ENCODE measurements at regions not wholly inside any gene's neighbourhood (a gene's known extent, or its start where the extent isn't known, plus 50 kb on each side); places are given as distances from the start of the nearest gene placed in this dataset.

DNA sequence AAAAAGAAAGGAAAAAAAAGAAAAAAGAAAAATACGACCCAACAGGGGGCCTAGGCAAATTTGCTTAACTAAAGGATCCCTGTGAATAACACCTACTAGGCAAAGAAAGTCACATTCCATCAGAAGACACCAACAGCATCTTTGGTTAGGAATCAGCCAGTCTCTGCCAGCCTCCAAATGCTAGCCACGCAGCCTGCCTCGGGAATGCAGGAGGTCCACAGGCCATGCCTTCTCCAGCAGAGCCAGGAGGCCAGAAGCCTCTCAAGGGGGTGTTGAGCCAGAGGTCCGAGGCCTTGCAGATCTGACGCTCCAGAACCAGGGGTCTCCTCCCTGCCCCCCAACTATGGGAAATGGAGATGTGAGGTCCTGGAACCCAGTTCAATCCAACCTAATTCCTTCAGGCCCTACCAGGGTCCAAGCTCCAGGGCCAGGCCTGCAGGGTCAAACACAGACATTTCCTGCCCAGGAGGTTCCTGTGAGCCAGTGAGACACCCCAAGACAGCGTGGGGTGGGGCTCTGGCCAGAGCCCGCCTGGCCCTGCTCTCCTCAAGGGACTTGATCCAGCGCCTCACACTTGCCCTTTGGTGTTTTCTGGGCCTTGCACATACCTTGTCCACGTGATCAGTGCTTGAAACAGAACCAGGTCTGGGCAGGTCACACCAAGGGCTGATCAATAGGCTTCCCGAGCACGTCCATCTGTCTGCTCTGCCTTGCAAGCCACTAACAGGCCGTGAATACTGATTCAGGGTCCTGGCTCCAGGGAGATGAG lies 289.6 kb upstream of the ID2 start:
- TF ChIP-seq, protein P1, sequence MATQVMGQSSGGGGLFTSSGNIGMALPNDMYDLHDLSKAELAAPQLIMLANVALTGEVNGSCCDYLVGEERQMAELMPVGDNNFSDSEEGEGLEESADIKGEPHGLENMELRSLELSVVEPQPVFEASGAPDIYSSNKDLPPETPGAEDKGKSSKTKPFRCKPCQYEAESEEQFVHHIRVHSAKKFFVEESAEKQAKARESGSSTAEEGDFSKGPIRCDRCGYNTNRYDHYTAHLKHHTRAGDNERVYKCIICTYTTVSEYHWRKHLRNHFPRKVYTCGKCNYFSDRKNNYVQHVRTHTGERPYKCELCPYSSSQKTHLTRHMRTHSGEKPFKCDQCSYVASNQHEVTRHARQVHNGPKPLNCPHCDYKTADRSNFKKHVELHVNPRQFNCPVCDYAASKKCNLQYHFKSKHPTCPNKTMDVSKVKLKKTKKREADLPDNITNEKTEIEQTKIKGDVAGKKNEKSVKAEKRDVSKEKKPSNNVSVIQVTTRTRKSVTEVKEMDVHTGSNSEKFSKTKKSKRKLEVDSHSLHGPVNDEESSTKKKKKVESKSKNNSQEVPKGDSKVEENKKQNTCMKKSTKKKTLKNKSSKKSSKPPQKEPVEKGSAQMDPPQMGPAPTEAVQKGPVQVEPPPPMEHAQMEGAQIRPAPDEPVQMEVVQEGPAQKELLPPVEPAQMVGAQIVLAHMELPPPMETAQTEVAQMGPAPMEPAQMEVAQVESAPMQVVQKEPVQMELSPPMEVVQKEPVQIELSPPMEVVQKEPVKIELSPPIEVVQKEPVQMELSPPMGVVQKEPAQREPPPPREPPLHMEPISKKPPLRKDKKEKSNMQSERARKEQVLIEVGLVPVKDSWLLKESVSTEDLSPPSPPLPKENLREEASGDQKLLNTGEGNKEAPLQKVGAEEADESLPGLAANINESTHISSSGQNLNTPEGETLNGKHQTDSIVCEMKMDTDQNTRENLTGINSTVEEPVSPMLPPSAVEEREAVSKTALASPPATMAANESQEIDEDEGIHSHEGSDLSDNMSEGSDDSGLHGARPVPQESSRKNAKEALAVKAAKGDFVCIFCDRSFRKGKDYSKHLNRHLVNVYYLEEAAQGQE (IDR thresholded peaks at IDR 0.05; ENCODE audit: insufficient read depth in 1 of 2, low read depth in 2 of 2, low read length in 2 of 2) = no peak

DNA sequence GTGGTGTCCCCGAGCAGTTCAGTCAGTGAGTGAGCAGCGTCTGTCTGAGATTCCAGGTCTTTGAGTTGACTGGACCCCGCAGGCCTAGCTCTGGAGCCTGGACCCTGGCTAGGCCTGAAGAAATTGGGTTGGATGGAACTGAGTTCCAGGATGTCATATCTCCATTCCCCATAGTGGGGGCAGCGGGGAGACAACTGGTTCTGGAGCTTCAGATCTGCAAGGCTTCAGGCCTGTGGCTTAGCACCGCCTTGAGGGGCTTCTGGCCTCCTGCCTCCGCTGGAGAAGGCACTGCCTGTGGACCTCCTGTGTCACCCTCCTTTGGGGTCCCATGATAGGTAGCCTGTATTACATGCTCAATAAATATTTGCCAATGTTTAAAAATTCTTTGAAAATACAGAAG lies 288.4 kb upstream of the ID2 start:
- TF ChIP-seq SIN3A (IDR thresholded peaks at IDR 0.05; ENCODE audit: borderline replicate concordance, insufficient read depth, low read length) (no peak), FOXP2 (optimal IDR thresholded peaks at IDR 0.05; ENCODE audit: borderline replicate concordance, extremely low read depth, extremely low read length, insufficient read depth) (no peak)

DNA sequence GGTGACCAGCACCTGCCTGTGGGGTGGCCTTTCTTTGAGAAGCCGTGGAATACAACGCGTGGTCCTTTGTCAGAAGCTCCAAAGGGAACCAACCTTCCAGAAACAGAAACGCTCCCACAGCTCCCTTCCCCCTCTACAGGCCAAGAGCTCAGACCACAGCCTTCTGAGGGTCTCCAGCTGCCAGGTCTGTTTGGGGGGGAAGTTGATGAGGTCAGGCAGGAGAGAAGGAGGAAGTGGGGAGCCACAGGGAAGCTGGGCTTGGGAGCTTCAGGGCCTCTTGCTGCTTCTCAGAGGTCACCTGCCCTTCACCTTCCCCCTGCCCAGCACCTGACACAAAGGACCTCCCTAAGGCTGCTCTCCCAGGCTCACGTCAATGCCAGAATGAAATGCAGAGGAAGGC lies 287.7 kb upstream of the ID2 start:
- TF ChIP-seq TAF1 (IDR thresholded peaks at IDR 0.05; ENCODE audit: borderline replicate concordance, insufficient read depth, low read length) (no peak), SIN3A (IDR thresholded peaks at IDR 0.05; ENCODE audit: borderline replicate concordance, insufficient read depth, low read length) (no peak), FOXP2 (optimal IDR thresholded peaks at IDR 0.05; ENCODE audit: borderline replicate concordance, extremely low read depth, extremely low read length, insufficient read depth) (no peak)

DNA sequence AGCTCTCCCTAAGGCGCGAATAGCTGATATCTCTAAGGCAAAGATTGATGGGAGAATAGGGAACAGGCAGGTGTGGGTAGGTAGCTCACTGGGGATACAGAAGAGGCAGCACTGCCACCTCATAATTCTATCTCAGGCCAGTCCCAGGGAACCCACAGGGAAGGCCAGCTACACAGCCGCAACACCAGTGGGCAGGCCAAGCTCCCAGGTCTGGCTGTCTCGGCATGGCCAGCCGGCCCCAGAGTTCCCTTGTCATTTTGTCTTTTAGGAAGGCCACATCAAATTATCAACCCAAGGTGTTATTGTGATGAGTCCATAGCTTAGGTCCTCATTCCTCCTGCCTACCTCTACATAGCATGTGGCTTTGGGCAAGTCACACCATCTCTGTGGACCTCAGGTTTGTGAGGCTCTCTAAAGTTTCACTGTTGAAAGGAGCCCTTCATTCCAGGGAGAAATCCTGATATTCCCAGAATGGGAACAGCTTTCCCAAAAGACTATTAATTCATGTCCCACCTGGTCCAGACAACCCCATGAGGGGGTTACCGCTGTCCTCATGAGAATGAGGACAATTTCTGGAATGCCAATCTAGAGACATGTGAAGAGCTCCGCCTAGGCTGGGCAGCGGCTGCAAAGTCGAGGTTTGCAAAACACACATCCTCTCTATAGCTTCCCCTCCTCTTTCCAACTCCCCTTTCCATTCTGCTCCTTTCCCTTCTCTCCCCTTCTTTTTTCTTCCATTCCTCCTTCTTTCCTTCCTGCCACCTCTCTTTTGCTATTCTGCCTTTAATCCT lies 287.1 kb upstream of the ID2 start:
- TF ChIP-seq FOXP2 (optimal IDR thresholded peaks at IDR 0.05; ENCODE audit: borderline replicate concordance, extremely low read depth, extremely low read length, insufficient read depth) = no peak
- no peak for TF ChIP-seq SIN3A (IDR thresholded peaks at IDR 0.05; ENCODE audit: borderline replicate concordance, insufficient read depth, low read length)
- TF ChIP-seq TAF1 (IDR thresholded peaks at IDR 0.05; ENCODE audit: borderline replicate concordance, insufficient read depth, low read length) = no peak
- TF ChIP-seq, protein P1 (IDR thresholded peaks at IDR 0.05; ENCODE audit: insufficient read depth in 1 of 2, low read depth in 2 of 2, low read length in 2 of 2) = no peak
- no peak for TF ChIP-seq POLR2AphosphoS5 (IDR thresholded peaks at IDR 0.05; ENCODE audit: low read depth, low read length)

DNA sequence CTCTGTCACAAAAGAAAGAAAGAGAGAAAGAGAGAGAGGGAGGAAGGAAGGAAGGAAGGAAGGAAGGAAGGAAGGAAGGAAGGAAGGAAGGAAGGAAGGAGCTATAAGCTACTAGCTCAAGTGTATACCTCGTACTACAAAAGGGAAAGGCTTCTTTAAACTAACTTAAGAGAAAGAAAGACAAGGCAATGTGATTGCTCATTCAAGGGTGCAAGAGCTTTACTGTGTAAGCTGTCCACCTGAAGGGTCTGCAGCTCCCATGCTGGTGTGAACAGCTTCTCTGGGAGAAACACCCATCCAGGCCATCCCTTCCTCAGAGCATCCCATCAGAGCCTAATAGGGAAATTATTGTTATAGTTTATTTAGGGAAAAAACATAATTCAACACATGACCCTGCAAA lies 286.1 kb upstream of the ID2 start:
- TF ChIP-seq TAF1 (IDR thresholded peaks at IDR 0.05; ENCODE audit: borderline replicate concordance, insufficient read depth, low read length) (no peak), POLR2AphosphoS5 (IDR thresholded peaks at IDR 0.05; ENCODE audit: low read depth, low read length) (no peak), FOXP2 (optimal IDR thresholded peaks at IDR 0.05; ENCODE audit: borderline replicate concordance, extremely low read depth, extremely low read length, insufficient read depth) (no peak), SIN3A (IDR thresholded peaks at IDR 0.05; ENCODE audit: borderline replicate concordance, insufficient read depth, low read length) (no peak)
- TF ChIP-seq, protein P1 (IDR thresholded peaks at IDR 0.05; ENCODE audit: insufficient read depth in 1 of 2, low read depth in 2 of 2, low read length in 2 of 2) = no peak

DNA sequence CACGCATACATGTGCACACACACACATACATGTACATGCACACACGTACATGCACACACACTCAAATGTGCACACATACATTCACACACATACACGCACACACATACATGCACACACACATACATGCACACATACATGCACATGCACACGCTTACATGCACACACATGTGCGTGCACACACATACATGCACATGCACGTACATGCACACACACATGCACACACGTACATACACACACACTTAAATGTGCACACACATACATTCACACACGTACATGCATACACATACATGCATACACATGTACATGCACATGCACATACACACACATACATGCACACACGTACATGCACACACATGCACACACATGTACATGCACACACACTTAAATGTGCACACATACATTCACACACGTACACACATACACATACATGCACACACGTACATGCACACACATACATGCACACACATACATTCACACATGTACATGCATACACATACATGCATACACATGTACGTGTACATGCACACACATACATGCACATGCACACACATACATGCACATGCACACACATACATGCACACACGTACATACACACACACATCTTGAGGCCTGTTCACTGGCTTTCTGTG lies 283.7 kb upstream of the ID2 start:
- TF ChIP-seq POLR2AphosphoS5 (IDR thresholded peaks at IDR 0.05; ENCODE audit: low read depth, low read length) (no peak), SIN3A (IDR thresholded peaks at IDR 0.05; ENCODE audit: borderline replicate concordance, insufficient read depth, low read length) (no peak), TAF1 (IDR thresholded peaks at IDR 0.05; ENCODE audit: borderline replicate concordance, insufficient read depth, low read length) (no peak), FOXP2 (optimal IDR thresholded peaks at IDR 0.05; ENCODE audit: borderline replicate concordance, extremely low read depth, extremely low read length, insufficient read depth) (no peak)
- TF ChIP-seq, protein P1 (IDR thresholded peaks at IDR 0.05; ENCODE audit: insufficient read depth in 1 of 2, low read depth in 2 of 2, low read length in 2 of 2) = no peak
